ENCODE measurements at regions not wholly inside any gene's neighbourhood (a gene's known extent, or its start where the extent isn't known, plus 50 kb on each side); places are given as distances from the start of the nearest gene placed in this dataset.

DNA sequence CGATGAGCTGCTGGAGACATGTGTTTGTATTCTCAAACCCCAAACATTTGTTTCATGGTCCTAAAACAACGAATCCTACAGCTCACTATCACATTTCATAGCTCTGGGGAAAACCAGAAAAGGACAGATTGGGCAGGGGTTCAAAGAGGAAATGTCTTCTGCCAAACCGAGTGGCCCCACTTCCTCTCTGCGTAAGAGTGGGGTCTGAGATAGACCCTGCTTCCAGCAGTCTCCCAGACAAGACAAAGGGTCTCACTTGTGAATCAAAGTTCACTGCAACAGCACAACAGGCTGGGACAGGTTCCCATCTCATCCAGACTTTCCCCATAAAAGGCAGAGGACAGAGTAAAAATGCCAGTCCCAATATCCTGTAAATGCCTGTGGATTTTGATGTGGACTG, 276.2 kb upstream of the SLC24A2 start:
- Histone ChIP-seq H3K79me2 (ENCODE audit: control insufficient read depth, insufficient read depth, low read length) (no peaks in the 10 kb centered on the region), H3K27me3 (replicated peaks in 1 of 4; ENCODE audit: control extremely low read depth in 1 of 4, control insufficient read depth in 3 of 4, insufficient read depth in 4 of 4, low read length in 3 of 4) (no peaks in the 10 kb centered on the region), H3K27ac (ENCODE audit: low read length in 2 of 2) (peak overlapping the region; percentile 63 to 85), H4K20me1 (ENCODE audit: control insufficient read depth, insufficient read depth, low read length, poor library complexity, severe bottlenecking) (no peaks in the 10 kb centered on the region), H3K9me3 (ENCODE audit: control extremely low read depth in 1 of 3, control insufficient read depth in 2 of 3, insufficient read depth in 1 of 3, low read length in 2 of 3) (no peaks in the 10 kb centered on the region), H3K36me3 (replicated peaks in 1 of 2; ENCODE audit: control extremely low read depth in 1 of 2, control insufficient read depth in 1 of 2, extremely low read depth in 1 of 2, insufficient read depth in 2 of 2, low read length in 1 of 2) (no peaks in the 10 kb centered on the region), H3K4me1 (ENCODE audit: control insufficient read depth in 2 of 2, insufficient read depth in 2 of 2, low read length in 2 of 2) (peaks cover 28 to 30% of the 10 kb centered on the region in 2 donors), H3K9ac (ENCODE audit: low read length) (peak overlapping the region; percentile 1), H3K4me2 (replicated peaks; ENCODE audit: low read depth, low read length, poor library complexity, severe bottlenecking) (peak overlapping the region; percentile 70), H3K4me3 (ENCODE audit: control extremely low read depth in 1 of 5, extremely low read depth in 1 of 5, insufficient read depth in 1 of 5, low read depth in 2 of 5, low read length in 4 of 5) (no peak overlapping the region), H2AFZ (ENCODE audit: insufficient read depth, low read depth, low read length, poor library complexity, severe bottlenecking) (peak overlapping the region; percentile 56)
- POLR2A ChIA-PET = no interaction called here
- ATAC-seq (ENCODE audit: low read depth) = no peak
- TF ChIP-seq, protein P1, sequence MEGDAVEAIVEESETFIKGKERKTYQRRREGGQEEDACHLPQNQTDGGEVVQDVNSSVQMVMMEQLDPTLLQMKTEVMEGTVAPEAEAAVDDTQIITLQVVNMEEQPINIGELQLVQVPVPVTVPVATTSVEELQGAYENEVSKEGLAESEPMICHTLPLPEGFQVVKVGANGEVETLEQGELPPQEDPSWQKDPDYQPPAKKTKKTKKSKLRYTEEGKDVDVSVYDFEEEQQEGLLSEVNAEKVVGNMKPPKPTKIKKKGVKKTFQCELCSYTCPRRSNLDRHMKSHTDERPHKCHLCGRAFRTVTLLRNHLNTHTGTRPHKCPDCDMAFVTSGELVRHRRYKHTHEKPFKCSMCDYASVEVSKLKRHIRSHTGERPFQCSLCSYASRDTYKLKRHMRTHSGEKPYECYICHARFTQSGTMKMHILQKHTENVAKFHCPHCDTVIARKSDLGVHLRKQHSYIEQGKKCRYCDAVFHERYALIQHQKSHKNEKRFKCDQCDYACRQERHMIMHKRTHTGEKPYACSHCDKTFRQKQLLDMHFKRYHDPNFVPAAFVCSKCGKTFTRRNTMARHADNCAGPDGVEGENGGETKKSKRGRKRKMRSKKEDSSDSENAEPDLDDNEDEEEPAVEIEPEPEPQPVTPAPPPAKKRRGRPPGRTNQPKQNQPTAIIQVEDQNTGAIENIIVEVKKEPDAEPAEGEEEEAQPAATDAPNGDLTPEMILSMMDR (IDR thresholded peaks at IDR 0.05) = no peak
- TF ChIP-seq EZH2 (IDR thresholded peaks at IDR 0.05; ENCODE audit: borderline replicate concordance, insufficient read depth, low read depth, low read length, poor library complexity, severe bottlenecking) = no peak
- H3K4me1 Mint-ChIP-seq = peaks cover 45% of the 10 kb centered on the region
- intact Hi-C loops (cut with micrococcal nuclease) = no loop called here
- H3K27me3 Mint-ChIP-seq = peaks cover 2% of the 10 kb centered on the region
- no peaks in the 10 kb centered on the region for H3K9me3 Mint-ChIP-seq (ENCODE audit: insufficient read depth)
- DNase-seq = peak; percentile 5
- CTCF ChIA-PET = no interaction called here
- WGBS (ENCODE audit: insufficient coverage) = 10% methylated on average over 2 of the region's 4 CpGs
- peak overlapping the region; percentile 54 for H3K4me3 Mint-ChIP-seq
- peak overlapping the region; percentile 90 for H3K27ac Mint-ChIP-seq

DNA sequence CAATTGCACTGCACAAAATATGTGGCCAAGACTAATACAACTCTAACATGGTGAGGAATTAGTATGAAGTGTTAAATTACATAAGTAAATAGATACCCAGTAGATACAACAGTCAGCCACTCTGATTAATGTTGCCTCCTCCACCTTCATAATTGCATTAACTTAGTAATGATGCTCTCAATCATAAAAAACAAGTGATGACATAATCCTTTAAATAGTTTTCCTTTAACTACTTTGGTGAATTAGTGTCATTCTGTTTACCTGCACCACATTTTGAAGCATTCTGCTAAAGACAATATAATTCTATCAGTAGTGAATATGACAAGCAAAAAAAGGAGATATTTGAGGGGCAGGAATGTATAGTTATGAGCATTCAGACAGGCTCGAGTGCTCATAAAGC, 265.9 kb upstream of the SLC24A2 start:
- Histone ChIP-seq H3K4me1 (ENCODE audit: control insufficient read depth in 2 of 2, insufficient read depth in 2 of 2, low read length in 2 of 2) (peaks cover 3% of the 10 kb centered on the region in 2 donors), H4K20me1 (ENCODE audit: control insufficient read depth, insufficient read depth, low read length, poor library complexity, severe bottlenecking) (no peaks in the 10 kb centered on the region), H3K9ac (ENCODE audit: low read length) (no peak overlapping the region), H3K27ac (ENCODE audit: low read length in 2 of 2) (no peak overlapping the region), H3K79me2 (ENCODE audit: control insufficient read depth, insufficient read depth, low read length) (no peaks in the 10 kb centered on the region), H3K4me3 (ENCODE audit: control extremely low read depth in 1 of 5, extremely low read depth in 1 of 5, insufficient read depth in 1 of 5, low read depth in 2 of 5, low read length in 4 of 5) (no peak overlapping the region), H3K36me3 (replicated peaks in 1 of 2; ENCODE audit: control extremely low read depth in 1 of 2, control insufficient read depth in 1 of 2, extremely low read depth in 1 of 2, insufficient read depth in 2 of 2, low read length in 1 of 2) (no peaks in the 10 kb centered on the region), H2AFZ (ENCODE audit: insufficient read depth, low read depth, low read length, poor library complexity, severe bottlenecking) (no peak overlapping the region), H3K4me2 (replicated peaks; ENCODE audit: low read depth, low read length, poor library complexity, severe bottlenecking) (no peak overlapping the region), H3K27me3 (replicated peaks in 1 of 4; ENCODE audit: control extremely low read depth in 1 of 4, control insufficient read depth in 3 of 4, insufficient read depth in 4 of 4, low read length in 3 of 4) (no peaks in the 10 kb centered on the region), H3K9me3 (ENCODE audit: control extremely low read depth in 1 of 3, control insufficient read depth in 2 of 3, insufficient read depth in 1 of 3, low read length in 2 of 3) (no peaks in the 10 kb centered on the region)
- WGBS (ENCODE audit: insufficient coverage) = no CpG with 5 or more reads among the region's 1 CpG
- DNase-seq (no peak), ATAC-seq (ENCODE audit: low read depth) (no peak)
- no peaks in the 10 kb centered on the region for H3K9me3 Mint-ChIP-seq (ENCODE audit: insufficient read depth)
- peaks cover 6% of the 10 kb centered on the region for H3K4me1 Mint-ChIP-seq
- H3K4me3 Mint-ChIP-seq = no peak overlapping the region
- no peak overlapping the region for H3K27ac Mint-ChIP-seq
- ChIA-PET POLR2A (no interaction called here), CTCF (no interaction called here)
- H3K27me3 Mint-ChIP-seq = no peaks in the 10 kb centered on the region
- TF ChIP-seq, protein P1 (IDR thresholded peaks at IDR 0.05) = no peak
- TF ChIP-seq EZH2 (IDR thresholded peaks at IDR 0.05; ENCODE audit: borderline replicate concordance, insufficient read depth, low read depth, low read length, poor library complexity, severe bottlenecking) = no peak
- intact Hi-C loops (cut with micrococcal nuclease) = no loop called here

Measured in B cell (primary cell).